Mesendoderm (in vitro differentiated cells): ENCODE measurements at regions not wholly inside any gene's neighbourhood (a gene's known extent, or its start where the extent isn't known, plus 50 kb on each side); places are given as distances from the start of the nearest gene placed in this dataset.

Experiments used
- DNase-seq: peaks from one replicate; pipeline ENCODE4 v3.0.0; 2013
- H2AK5ac ChIP-seq: 2 replicates; pipeline ENCODE4 v1.6.1; 2013; ENCODE audit warnings: low read length, inconsistent platforms
- H2BK120ac ChIP-seq: 2 replicates; pipeline ENCODE4 v1.6.1; 2013; ENCODE audit warnings: low read depth, mild to moderate bottlenecking, low read length, moderate library complexity, mixed read lengths
- H2BK15ac ChIP-seq: replicated peaks from 2 replicates; pipeline ENCODE4 v1.6.1; 2013; ENCODE audit warnings: low read depth, mild to moderate bottlenecking, moderate library complexity
- H2BK5ac ChIP-seq: 2 replicates; pipeline ENCODE4 v1.6.1; 2013; ENCODE audit warnings: low read length, inconsistent platforms
- H3K18ac ChIP-seq: 2 replicates; pipeline ENCODE4 v1.6.1; 2013; ENCODE audit warnings: mild to moderate bottlenecking, low read length, mixed read lengths
- H3K23ac ChIP-seq: one replicate; pipeline ENCODE4 v1.6.1; 2013; ENCODE audit warnings: low read length
- H3K27ac ChIP-seq: 2 replicates; pipeline ENCODE4 v1.5.1; 2013; ENCODE audit warnings: low read depth, mild to moderate bottlenecking, inconsistent platforms, low read length, moderate library complexity
- H3K27me3 ChIP-seq: 2 replicates; pipeline ENCODE4 v1.6.1; 2013; ENCODE audit warnings: low read length, control low read depth, mild to moderate bottlenecking, inconsistent platforms; ENCODE audit not compliant: insufficient read depth, poor library complexity
- H3K36me3 ChIP-seq: 2 replicates; pipeline ENCODE4 v1.6.1; 2013; ENCODE audit warnings: low read length, inconsistent platforms; ENCODE audit not compliant: control insufficient read depth, insufficient read depth
- H3K4ac ChIP-seq: one replicate; pipeline ENCODE4 v1.6.1; 2013; ENCODE audit warnings: low read depth, mild to moderate bottlenecking, low read length, moderate library complexity
- H3K4me1 ChIP-seq: 2 replicates; pipeline ENCODE4 v1.6.1; 2013; ENCODE audit warnings: low read depth, low read length, inconsistent platforms; ENCODE audit not compliant: control insufficient read depth
- H3K4me2 ChIP-seq: 2 replicates; pipeline ENCODE4 v1.6.1; 2013; ENCODE audit warnings: low read length
- H3K4me3 ChIP-seq: 2 replicates; pipeline ENCODE4 v1.5.1; 2013; ENCODE audit warnings: mild to moderate bottlenecking, low read length
- H3K56ac ChIP-seq: one replicate; pipeline ENCODE4 v1.6.1; 2013; ENCODE audit warnings: low read length
- H3K79me1 ChIP-seq: 2 replicates; pipeline ENCODE4 v1.6.1; 2013; ENCODE audit warnings: low read length, inconsistent platforms
- H3K79me2 ChIP-seq: 2 replicates; pipeline ENCODE4 v1.6.1; 2013; ENCODE audit warnings: mild to moderate bottlenecking, low read length; ENCODE audit not compliant: control insufficient read depth, insufficient read depth
- H3K9ac ChIP-seq: 2 replicates; pipeline ENCODE4 v1.6.1; 2013; ENCODE audit warnings: low read length, inconsistent platforms
- H4K5ac ChIP-seq: one replicate; pipeline ENCODE4 v1.6.1; 2013; ENCODE audit warnings: low read length
- H4K8ac ChIP-seq: one replicate; pipeline ENCODE4 v1.6.1; 2013; ENCODE audit warnings: low read depth, mild to moderate bottlenecking, control low read depth, low read length, moderate library complexity
- WGBS: extraction: QIAGEN DNeasy Blood & Tissue Kit; methylation state at CpG from one replicate; pipeline ENCODE4 v1.1.7; 2013; ENCODE audit warnings: low lambda C conversion rate, missing lambda C conversion rate; ENCODE audit not compliant: insufficient coverage; ENCODE audit errors: extremely low coverage; 5-methylcytosine and 5-hydroxymethylcytosine counted together

DNA sequence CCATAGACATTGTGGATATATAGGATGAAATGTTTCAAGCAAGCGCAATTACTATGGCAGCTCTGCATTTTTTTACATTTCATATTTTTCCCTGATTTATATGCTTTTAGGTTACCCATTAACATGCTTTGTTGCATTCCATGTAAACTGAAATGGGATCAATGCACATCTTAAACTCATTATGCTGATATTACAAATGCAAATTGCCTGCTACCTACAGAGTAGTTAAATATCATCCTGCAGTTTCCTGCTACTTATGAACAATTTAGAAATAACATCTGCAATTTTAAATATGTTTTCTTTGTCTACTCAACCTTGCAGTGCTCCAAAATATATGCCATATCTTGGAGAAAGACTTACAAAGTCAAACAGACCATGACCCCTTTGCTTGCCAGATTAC is 526.9 kb upstream of the NECTIN3 start:
- Histone ChIP-seq H3K4me2 (no peak overlapping the region), H3K18ac (no peak overlapping the region), H3K9ac (no peak overlapping the region), H3K23ac (no peak overlapping the region), H3K27ac (no peak overlapping the region), H3K79me1 (no peaks in the 10 kb centered on the region), H2BK5ac (no peak overlapping the region), H4K5ac (no peak overlapping the region), H3K4me1 (no peaks in the 10 kb centered on the region), H3K27me3 (no peaks in the 10 kb centered on the region), H3K4me3 (no peak overlapping the region), H3K4ac (no peak overlapping the region), H2BK120ac (no peak overlapping the region), H2BK15ac (no peak overlapping the region), H3K36me3 (no peaks in the 10 kb centered on the region), H2AK5ac (no peak overlapping the region), H3K79me2 (no peaks in the 10 kb centered on the region), H4K8ac (no peak overlapping the region), H3K56ac (no peak overlapping the region)
- no peak for DNase-seq
- WGBS: no CpG with 5 or more reads among the region's 1 CpG

DNA sequence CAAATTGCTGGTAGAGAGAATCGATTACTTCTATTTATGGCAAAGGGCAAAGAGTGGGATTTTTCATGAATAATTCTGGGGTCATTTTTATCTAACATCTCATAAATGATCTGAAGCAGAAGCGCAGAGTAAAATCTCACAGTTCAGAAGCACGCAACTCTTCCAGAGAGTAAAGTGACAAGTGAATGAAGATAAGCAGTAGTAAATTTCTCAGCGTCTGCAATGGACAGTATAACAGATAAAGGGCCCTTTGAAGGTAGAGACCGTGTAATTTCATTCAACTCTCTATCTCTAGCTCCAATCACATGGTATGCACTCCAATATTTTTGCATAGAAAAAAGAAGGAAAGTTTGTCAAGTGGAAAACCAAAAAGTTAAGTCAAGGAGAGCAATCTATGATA is 521.1 kb upstream of the NECTIN3 start:
- no CpG with 5 or more reads among the region's 5 CpGs for WGBS
- Histone ChIP-seq H3K79me1 (no peaks in the 10 kb centered on the region), H3K27ac (no peak overlapping the region)

DNA sequence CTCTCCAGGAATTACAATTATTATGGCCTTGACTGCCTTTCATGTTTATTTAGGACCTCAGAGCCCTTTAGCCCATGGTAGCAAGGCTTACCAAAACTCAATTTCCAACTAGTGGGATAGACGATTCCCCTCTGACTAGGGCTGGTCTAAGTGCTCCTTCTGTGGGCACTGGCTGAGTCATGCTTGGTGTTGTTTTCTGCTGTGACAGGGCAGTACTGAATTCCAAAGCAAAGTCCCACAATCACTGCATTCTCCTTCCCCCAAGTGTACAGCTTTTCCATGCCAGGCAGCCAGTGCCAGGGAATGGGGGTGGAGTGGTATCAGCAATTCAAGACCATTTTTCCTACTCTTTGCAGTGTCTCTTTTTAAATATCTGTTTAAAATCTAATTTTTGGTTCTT is 509.0 kb upstream of the NECTIN3 start:
- Histone ChIP-seq H2AK5ac (no peak overlapping the region), H2BK5ac (no peak overlapping the region), H2BK15ac (no peak overlapping the region), H3K27ac (no peak overlapping the region), H3K4me3 (no peak overlapping the region), H3K4ac (no peak overlapping the region), H3K4me1 (no peaks in the 10 kb centered on the region), H3K79me1 (no peaks in the 10 kb centered on the region), H3K9ac (no peak overlapping the region), H3K36me3 (no peaks in the 10 kb centered on the region), H3K18ac (no peak overlapping the region), H4K8ac (no peak overlapping the region), H2BK120ac (no peak overlapping the region), H3K56ac (no peak overlapping the region), H4K5ac (no peak overlapping the region), H3K27me3 (no peaks in the 10 kb centered on the region), H3K23ac (no peak overlapping the region), H3K79me2 (no peaks in the 10 kb centered on the region), H3K4me2 (no peak overlapping the region)
- WGBS: no CpG with 5 or more reads among the region's 1 CpG
- DNase-seq: no peak

More for the DNA sequence above, 521.1 kb upstream of the NECTIN3 start:
- Histone ChIP-seq H3K4me3 (no peak overlapping the region), H2BK15ac (no peak overlapping the region), H3K18ac (no peak overlapping the region), H3K36me3 (no peaks in the 10 kb centered on the region), H3K56ac (no peak overlapping the region), H4K8ac (no peak overlapping the region), H3K4ac (no peak overlapping the region), H2BK120ac (no peak overlapping the region), H4K5ac (no peak overlapping the region), H2AK5ac (no peak overlapping the region), H2BK5ac (no peak overlapping the region), H3K27me3 (no peaks in the 10 kb centered on the region), H3K79me2 (no peaks in the 10 kb centered on the region), H3K9ac (no peak overlapping the region), H3K4me1 (no peaks in the 10 kb centered on the region), H3K4me2 (no peak overlapping the region), H3K23ac (no peak overlapping the region)
- no peak for DNase-seq

DNA sequence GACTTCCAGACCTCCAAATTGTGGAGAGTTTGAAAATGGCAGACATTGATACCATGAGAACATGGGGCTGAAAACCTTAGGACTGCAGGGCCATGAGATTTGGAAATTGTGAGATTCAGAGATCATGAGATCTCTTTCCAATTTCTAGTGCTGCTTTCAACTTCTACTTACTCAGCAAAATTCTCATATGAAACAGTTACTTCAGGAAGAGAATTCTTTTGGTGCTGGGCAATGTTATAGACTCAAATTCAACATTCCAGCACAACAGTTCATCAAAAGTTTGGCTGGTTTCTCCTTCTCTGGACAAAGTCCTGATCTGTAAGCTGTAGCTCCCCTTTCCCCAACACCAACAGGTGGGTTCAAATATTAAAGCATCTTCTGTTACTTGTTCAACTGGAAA is 506.9 kb upstream of the NECTIN3 start:
- no peak overlapping the region for H2AK5ac ChIP-seq
- no peak overlapping the region for H3K56ac ChIP-seq
- H3K4me2 ChIP-seq: no peak overlapping the region
- H3K4ac ChIP-seq: no peak overlapping the region
- H2BK5ac ChIP-seq: no peak overlapping the region
- H3K9ac ChIP-seq: no peak overlapping the region
- no peaks in the 10 kb centered on the region for H3K79me2 ChIP-seq
- H3K27ac ChIP-seq: no peak overlapping the region
- H4K5ac ChIP-seq: no peak overlapping the region
- H2BK120ac ChIP-seq: no peak overlapping the region
- no peak overlapping the region for H2BK15ac ChIP-seq
- no peak overlapping the region for H4K8ac ChIP-seq
- H3K79me1 ChIP-seq: no peaks in the 10 kb centered on the region
- no peaks in the 10 kb centered on the region for H3K27me3 ChIP-seq
- H3K4me1 ChIP-seq: no peaks in the 10 kb centered on the region
- no peak overlapping the region for H3K23ac ChIP-seq
- no peak overlapping the region for H3K4me3 ChIP-seq
- H3K36me3 ChIP-seq: no peaks in the 10 kb centered on the region
- no peak for DNase-seq
- no peak overlapping the region for H3K18ac ChIP-seq

DNA sequence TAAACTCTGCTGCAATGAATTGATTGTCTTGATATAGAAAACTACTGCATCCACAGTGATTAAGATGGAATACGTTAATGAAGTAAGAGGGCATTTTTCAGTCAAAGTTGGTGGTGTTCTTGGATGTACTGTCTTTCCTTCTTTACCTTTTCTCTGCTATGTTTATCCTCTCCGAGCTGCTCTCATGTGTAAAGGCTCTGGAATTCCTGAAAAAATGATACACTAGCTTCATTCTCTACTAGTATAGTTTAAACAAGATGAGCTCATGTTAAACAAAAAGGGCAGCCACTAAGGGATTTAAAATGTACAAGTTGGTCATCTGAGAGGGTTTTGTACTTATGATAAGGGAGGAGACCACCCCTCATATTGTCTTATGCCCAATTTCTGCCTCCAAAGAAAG is 504.6 kb upstream of the NECTIN3 start:
- Histone ChIP-seq H2BK15ac (no peak overlapping the region), H3K27ac (no peak overlapping the region), H2AK5ac (no peak overlapping the region), H3K23ac (no peak overlapping the region), H3K56ac (no peak overlapping the region), H2BK120ac (no peak overlapping the region), H3K36me3 (no peaks in the 10 kb centered on the region), H3K79me2 (no peaks in the 10 kb centered on the region), H2BK5ac (no peak overlapping the region), H3K9ac (no peak overlapping the region), H3K79me1 (no peaks in the 10 kb centered on the region), H4K5ac (no peak overlapping the region), H3K4me2 (no peak overlapping the region), H3K4me3 (no peak overlapping the region), H3K4me1 (no peaks in the 10 kb centered on the region), H3K27me3 (no peaks in the 10 kb centered on the region), H4K8ac (no peak overlapping the region), H3K4ac (no peak overlapping the region), H3K18ac (no peak overlapping the region)
- WGBS: no CpG with 5 or more reads among the region's 2 CpGs
- DNase-seq: no peak

DNA sequence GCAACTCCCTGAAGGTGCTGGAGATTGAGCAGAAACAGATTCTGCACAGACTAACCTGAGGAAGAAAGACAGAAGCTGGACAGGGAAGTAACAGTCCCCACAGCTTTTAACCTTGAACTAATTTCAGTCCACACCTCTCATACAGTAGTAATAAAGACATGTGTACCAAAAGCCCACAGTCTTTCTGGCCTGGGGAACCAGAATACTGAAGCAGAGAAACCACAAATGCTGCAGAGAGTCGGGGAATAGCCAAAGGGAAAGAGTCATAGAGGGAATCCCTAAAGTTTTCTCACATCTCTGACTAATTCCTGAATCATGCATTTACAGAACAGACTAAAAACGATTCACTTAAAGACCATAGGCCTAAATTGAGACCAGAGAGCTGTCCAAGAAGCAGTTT is 503.4 kb upstream of the NECTIN3 start:
- no peak overlapping the region for H2BK120ac ChIP-seq
- WGBS: no CpG with 5 or more reads among the region's 2 CpGs

More for the DNA sequence above, 503.4 kb upstream of the NECTIN3 start:
- no peak overlapping the region for H3K4ac ChIP-seq
- H2BK5ac ChIP-seq: no peak overlapping the region
- H4K8ac ChIP-seq: no peak overlapping the region
- H3K27ac ChIP-seq: no peak overlapping the region
- no peaks in the 10 kb centered on the region for H3K27me3 ChIP-seq
- H3K23ac ChIP-seq: no peak overlapping the region
- H3K18ac ChIP-seq: peak overlapping the region; percentile 94
- H2AK5ac ChIP-seq: no peak overlapping the region
- H3K56ac ChIP-seq: no peak overlapping the region
- DNase-seq: no peak
- H3K9ac ChIP-seq: no peak overlapping the region
- H2BK15ac ChIP-seq: no peak overlapping the region
- no peak overlapping the region for H4K5ac ChIP-seq
- no peaks in the 10 kb centered on the region for H3K79me2 ChIP-seq
- no peak overlapping the region for H3K4me2 ChIP-seq
- H3K36me3 ChIP-seq: no peaks in the 10 kb centered on the region
- no peaks in the 10 kb centered on the region for H3K4me1 ChIP-seq
- H3K79me1 ChIP-seq: no peaks in the 10 kb centered on the region
- H3K4me3 ChIP-seq: no peak overlapping the region
